HAP-1 (cell line): ENCODE measurements at regions not wholly inside any gene's neighbourhood (a gene's known extent, or its start where the extent isn't known, plus 50 kb on each side); places are given as distances from the start of the nearest gene placed in this dataset.

ENCODE experiments used
- DNase-seq, 2 experiments: peaks; one replicate each; pipeline ENCODE4 v3.0.0-alpha.2; 2016 to 2020; ENCODE audit warnings: low spot score in 2 of 2
- H3K27me3 ChIP-seq: fragments of 250-450 bp; sonication (Bioruptor Pico); 2 replicates; pipeline ENCODE4 v1.5.1; 2020; ENCODE audit warnings: low read depth, mild to moderate bottlenecking, moderate library complexity
- H3K36me3 ChIP-seq: fragments of 250-450 bp; sonication (Bioruptor Pico); replicated peaks from 2 replicates; pipeline ENCODE4 v1.5.1; 2020; ENCODE audit warnings: mild to moderate bottlenecking
- H3K4me1 ChIP-seq: fragments of 250-450 bp; sonication (Bioruptor Pico); 2 replicates; pipeline ENCODE4 v1.5.1; 2020; ENCODE audit warnings: mild to moderate bottlenecking
- H3K4me3 ChIP-seq: fragments of 250-450 bp; sonication (Bioruptor Pico); 2 replicates; pipeline ENCODE4 v1.5.1; 2020; ENCODE audit warnings: mild to moderate bottlenecking, moderate library complexity
- H3K9me3 ChIP-seq: fragments of 250-450 bp; sonication (Bioruptor Pico); 2 replicates; pipeline ENCODE4 v1.5.1; 2020; ENCODE audit warnings: mild to moderate bottlenecking, moderate library complexity
- in situ Hi-C: fragments of 300-500 bp; cut with MboI; formaldehyde crosslinking; loops from 3 replicates; pipeline ENCODE4 v1.14.3; 2020; ENCODE audit warnings: low sequenced_read_pairs, inconsistent platforms, mixed read lengths

GRCh38 chr9:89896806-89897340 is 292.1 kb downstream of the GADD45G start:
- Histone ChIP-seq H3K4me3 (no peak overlapping the region), H3K36me3 (no peaks in the 10 kb centered on the region), H3K27me3 (peaks cover 7% of the 10 kb centered on the region), H3K9me3 (no peaks in the 10 kb centered on the region), H3K4me1 (no peaks in the 10 kb centered on the region)
- in situ Hi-C loops, result no loop called here
- no peak for DNase-seq

DNA sequence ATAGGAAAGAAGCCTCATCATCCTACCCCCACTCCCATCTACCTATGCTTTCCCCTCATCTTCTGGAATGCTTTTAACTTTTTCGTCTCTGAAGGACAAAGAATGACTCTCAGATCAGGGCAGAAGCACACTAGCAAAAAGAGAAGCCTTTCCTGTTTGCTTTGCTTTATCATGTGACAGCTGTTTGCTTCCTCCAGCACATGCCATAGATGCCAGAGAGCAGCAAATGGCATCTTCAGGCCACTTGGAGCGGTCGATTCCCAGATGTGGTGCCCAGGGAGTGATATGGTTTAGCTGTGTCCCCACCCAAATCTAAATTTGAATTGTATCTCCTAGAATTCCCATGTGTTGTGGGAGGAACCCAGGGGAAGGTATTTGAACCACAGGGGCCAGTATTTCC is 294.8 kb downstream of the GADD45G start:
- no peaks in the 10 kb centered on the region for H3K9me3 ChIP-seq
- no peaks in the 10 kb centered on the region for H3K36me3 ChIP-seq
- no peaks in the 10 kb centered on the region for H3K4me1 ChIP-seq
- no peak overlapping the region for H3K4me3 ChIP-seq
- peaks cover 20% of the 10 kb centered on the region for H3K27me3 ChIP-seq
- DNase-seq, result no peak
- in situ Hi-C loops, result no loop called here

GRCh38 chr9:89901920-89902319 is 297.1 kb downstream of the GADD45G start:
- Histone ChIP-seq H3K27me3 (peaks cover 23% of the 10 kb centered on the region), H3K36me3 (no peaks in the 10 kb centered on the region), H3K4me1 (no peaks in the 10 kb centered on the region), H3K9me3 (no peaks in the 10 kb centered on the region), H3K4me3 (no peak overlapping the region)
- no peak for DNase-seq
- in situ Hi-C loops, result no loop called here

GRCh38 chr9:89902450-89903140 is 297.8 kb downstream of the GADD45G start:
- DNase-seq, result no peak
- no peaks in the 10 kb centered on the region for H3K36me3 ChIP-seq
- in situ Hi-C loops, result no loop called here
- no peak overlapping the region for H3K4me3 ChIP-seq
- H3K4me1 ChIP-seq, result no peaks in the 10 kb centered on the region
- no peaks in the 10 kb centered on the region for H3K9me3 ChIP-seq
- peaks cover 21% of the 10 kb centered on the region for H3K27me3 ChIP-seq

DNA sequence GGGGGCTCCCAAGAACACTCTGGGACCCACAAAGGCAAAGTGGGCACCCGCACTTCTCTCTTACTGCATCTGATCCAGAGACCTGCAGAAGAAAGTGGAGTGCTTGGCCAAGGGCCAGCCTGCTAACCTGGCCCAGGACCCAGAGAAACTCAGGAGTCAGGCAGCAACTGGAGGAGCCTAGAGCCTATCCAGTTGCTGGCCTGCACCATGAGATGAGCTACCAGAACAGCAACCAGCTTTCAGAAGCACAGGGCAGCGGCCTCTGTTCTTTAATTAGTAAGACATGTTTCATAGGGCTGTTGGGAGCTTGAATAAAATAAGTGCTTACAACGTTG is 298.3 kb downstream of the GADD45G start:
- DNase-seq, result no peak
- Histone ChIP-seq H3K4me3 (no peak overlapping the region), H3K27me3 (peaks cover 21% of the 10 kb centered on the region; the same call in 1 of the 2 replicates), H3K4me1 (no peaks in the 10 kb centered on the region), H3K9me3 (no peaks in the 10 kb centered on the region), H3K36me3 (no peaks in the 10 kb centered on the region)
- in situ Hi-C loops, result no loop called here

DNA sequence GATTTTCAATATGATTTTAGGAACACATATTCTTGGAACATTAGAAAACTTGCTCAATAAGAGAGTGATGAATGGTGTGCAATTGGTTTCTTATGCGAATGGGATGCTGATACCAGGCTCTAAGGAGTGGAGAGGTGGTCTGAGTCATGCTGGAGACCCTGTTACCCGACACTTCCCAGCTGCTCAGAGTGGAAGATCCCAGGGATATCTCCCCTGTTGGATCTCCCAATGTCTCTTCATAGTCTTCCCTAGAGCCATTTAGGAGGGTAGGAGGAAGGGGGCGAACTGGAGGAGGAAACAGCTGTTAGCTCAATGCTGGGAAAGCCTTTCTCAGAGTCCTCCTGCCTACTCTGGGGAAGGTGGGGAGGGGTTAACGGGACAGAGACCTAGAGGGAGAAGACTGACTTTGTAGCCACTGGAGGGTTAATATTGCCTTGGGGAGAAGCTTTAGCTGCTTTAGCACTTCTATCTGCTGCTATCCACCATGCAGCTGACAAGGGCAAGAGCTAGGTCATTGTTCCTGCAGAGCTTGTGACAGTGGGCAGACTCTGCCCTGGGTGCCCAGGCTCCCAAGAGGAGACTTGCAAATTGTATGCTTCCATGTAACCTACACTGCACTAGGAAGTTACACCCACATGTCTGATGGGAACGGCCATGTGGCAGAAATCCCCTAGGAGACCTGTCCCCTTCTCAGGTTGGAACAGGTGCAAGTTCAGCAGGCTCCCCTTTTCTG is 301.0 kb downstream of the GADD45G start:
- in situ Hi-C loops, result no loop called here
- no peaks in the 10 kb centered on the region for H3K36me3 ChIP-seq
- H3K4me1 ChIP-seq, result no peaks in the 10 kb centered on the region
- no peaks in the 10 kb centered on the region for H3K9me3 ChIP-seq
- H3K4me3 ChIP-seq, result no peak overlapping the region
- DNase-seq, result no peak
- H3K27me3 ChIP-seq, result peaks cover 21% of the 10 kb centered on the region; the same call in 1 of the 2 replicates

- Histone ChIP-seq H3K27me3 (no peaks in the 10 kb centered on the region), H3K4me3 (no peak overlapping the region), H3K36me3 (no peaks in the 10 kb centered on the region), H3K9me3 (no peaks in the 10 kb centered on the region), H3K4me1 (no peaks in the 10 kb centered on the region)
- DNase-seq, result no peak
- in situ Hi-C loops, result no loop called here
These were observed 307.2 kb downstream of the GADD45G start for GRCh38 chr9:89911721-89912604.

DNA sequence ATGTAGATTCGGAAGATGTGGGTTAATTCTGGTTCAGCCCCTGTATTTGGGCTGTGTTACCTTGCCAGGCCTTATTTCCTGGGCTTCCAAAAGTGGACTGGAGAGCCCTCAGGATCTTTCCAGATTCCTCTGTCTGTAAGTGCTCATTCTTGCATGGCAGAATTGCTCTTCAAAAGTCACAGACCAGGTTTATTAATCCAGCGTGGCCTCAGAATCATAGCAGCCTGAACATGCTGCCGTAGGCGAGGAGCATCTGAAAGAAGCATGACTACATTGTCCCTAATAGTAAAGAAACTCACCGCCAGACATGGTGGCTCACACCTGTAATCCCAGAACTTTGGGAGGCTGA is 307.8 kb downstream of the GADD45G start:
- Histone ChIP-seq H3K4me3 (no peak overlapping the region), H3K9me3 (no peaks in the 10 kb centered on the region), H3K36me3 (no peaks in the 10 kb centered on the region), H3K4me1 (no peaks in the 10 kb centered on the region), H3K27me3 (no peaks in the 10 kb centered on the region)
- DNase-seq, result no peak
- in situ Hi-C loops, result no loop called here

DNA sequence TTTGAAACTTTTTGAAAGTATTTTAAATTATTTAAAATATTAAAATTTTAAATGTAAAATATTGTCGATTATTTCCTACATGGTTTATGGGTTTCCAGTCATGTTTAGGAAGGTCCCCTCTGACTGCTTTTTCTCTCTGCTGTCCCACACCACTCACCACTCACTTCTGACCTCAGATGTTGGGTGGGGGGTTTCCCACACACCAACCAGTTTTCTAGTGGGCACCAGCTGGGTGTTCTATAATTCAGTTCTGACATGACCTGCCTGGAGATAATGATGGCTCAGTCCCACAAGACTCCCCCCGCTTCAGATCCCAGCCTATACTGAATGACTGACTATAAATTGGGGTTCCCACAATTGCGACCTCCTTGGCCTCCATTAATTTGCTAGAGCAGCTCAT is 310.4 kb downstream of the GADD45G start:
- Histone ChIP-seq H3K4me1 (no peaks in the 10 kb centered on the region), H3K4me3 (no peak overlapping the region), H3K27me3 (no peaks in the 10 kb centered on the region), H3K36me3 (no peaks in the 10 kb centered on the region), H3K9me3 (no peaks in the 10 kb centered on the region)
- DNase-seq, result no peak
- in situ Hi-C loops, result no loop called here

- in situ Hi-C loops, result no loop called here
- DNase-seq, result peak in 1 of 2 experiments; percentile 37
- Histone ChIP-seq H3K4me3 (no peak overlapping the region), H3K9me3 (no peaks in the 10 kb centered on the region), H3K4me1 (no peaks in the 10 kb centered on the region), H3K27me3 (no peaks in the 10 kb centered on the region), H3K36me3 (no peaks in the 10 kb centered on the region)
These were observed 311.3 kb downstream of the GADD45G start for GRCh38 chr9:89916001-89916597.

GRCh38 chr9:89917861-89918260 is 313.0 kb downstream of the GADD45G start:
- H3K27me3 ChIP-seq, result no peaks in the 10 kb centered on the region
- no peak for DNase-seq
- H3K4me1 ChIP-seq, result no peaks in the 10 kb centered on the region
- H3K4me3 ChIP-seq, result no peak overlapping the region
- H3K36me3 ChIP-seq, result no peaks in the 10 kb centered on the region
- no peaks in the 10 kb centered on the region for H3K9me3 ChIP-seq
- in situ Hi-C loops, result no loop called here

- no peaks in the 10 kb centered on the region for H3K9me3 ChIP-seq
- no peaks in the 10 kb centered on the region for H3K36me3 ChIP-seq
- peak; percentile 15 to 59 for DNase-seq
- H3K4me3 ChIP-seq, result no peak overlapping the region
- in situ Hi-C loops, result no loop called here
- H3K4me1 ChIP-seq, result no peaks in the 10 kb centered on the region
- no peaks in the 10 kb centered on the region for H3K27me3 ChIP-seq
These were observed 314.4 kb downstream of the GADD45G start for GRCh38 chr9:89919171-89919681.

DNA sequence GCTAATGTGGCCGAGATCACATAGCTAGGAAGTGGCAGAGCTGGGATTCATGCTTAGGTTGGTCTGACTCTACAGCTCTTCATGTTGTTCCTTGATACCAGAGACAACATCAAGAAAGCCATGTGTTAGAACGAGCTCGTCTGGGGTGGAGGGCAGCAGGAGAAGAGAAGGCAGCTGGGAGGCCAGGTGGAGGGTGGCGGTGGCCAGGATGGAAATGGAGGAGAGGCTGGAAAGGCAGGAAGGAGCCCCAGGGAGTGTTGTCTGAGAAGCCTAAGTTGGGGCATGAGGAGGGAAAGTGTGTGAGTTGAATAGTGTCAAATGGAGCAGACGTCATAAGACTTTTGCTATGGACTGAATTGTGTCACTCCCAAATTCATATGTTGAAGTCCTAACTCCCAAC is 315.3 kb downstream of the GADD45G start:
- H3K4me1 ChIP-seq, result no peaks in the 10 kb centered on the region
- H3K27me3 ChIP-seq, result no peaks in the 10 kb centered on the region
- H3K36me3 ChIP-seq, result no peaks in the 10 kb centered on the region
- H3K9me3 ChIP-seq, result no peaks in the 10 kb centered on the region
- in situ Hi-C loops, result no loop called here
- H3K4me3 ChIP-seq, result no peak overlapping the region
- no peak for DNase-seq
